ENCODE measurements at regions not wholly inside any gene's neighbourhood (a gene's known extent, or its start where the extent isn't known, plus 50 kb on each side); places are given as distances from the start of the nearest gene placed in this dataset.

DNA sequence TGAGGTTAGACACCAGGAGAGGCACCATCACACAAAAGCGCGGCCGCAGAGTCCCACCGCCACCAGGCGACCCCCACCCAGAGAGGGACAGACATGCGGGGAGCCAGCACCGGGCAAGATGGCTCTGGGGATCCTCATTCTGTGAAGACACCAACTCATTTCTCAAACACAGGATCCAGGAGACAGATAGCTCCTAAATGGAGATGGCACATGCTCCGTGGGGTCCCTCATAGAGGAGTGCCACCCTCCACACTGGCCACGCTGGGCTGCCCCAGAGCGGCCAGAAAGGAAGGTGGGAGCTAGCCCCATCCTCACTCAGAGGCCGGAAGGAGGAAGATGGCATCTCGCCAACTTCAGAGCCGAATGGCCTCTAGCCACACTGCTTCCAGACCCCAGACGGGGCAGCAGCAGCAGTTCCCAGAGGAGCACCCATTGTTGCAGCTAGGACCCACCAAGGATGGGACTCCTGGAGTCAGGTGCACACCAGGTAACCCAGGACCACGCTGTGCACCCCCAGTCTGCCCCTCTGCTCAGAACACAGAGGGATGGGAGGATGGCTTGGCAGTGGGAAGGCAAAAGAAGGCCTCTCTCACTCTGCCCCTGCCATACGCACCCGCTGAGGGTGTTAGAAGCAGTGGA lies 78.6 kb downstream of the ZIC5 start:
- TF ChIP-seq CTCF (IDR thresholded peaks at IDR 0.05; ENCODE audit: low read depth, low read length): no peak
- TF ChIP-seq EZH2phosphoT487 (IDR thresholded peaks at IDR 0.05; ENCODE audit: low read depth): no peak
